Neural cell (in vitro differentiated cells): ENCODE measurements at regions not wholly inside any gene's neighbourhood (a gene's known extent, or its start where the extent isn't known, plus 50 kb on each side); places are given as distances from the start of the nearest gene placed in this dataset.

Experiments
- H2AFZ ChIP-seq: fragments of 200-600, 300-800 bp; sonication (generic), shearing (Covaris generic); 2 replicates; pipeline ENCODE4 v1.6.0; 2014; ENCODE audit warnings: low read depth, mild to moderate bottlenecking, antibody characterized with exemption, low read length, moderate library complexity
- H3F3A ChIP-seq: fragments of 200-600 bp; shearing (Covaris generic); 2 replicates; pipeline ENCODE4 v1.6.1; 2016; ENCODE audit warnings: mild to moderate bottlenecking, moderate library complexity, mixed read lengths, antibody characterized with exemption, low read length; ENCODE audit not compliant: insufficient read depth, poor library complexity, severe bottlenecking
- H3K27ac ChIP-seq: fragments of 200-600, 300-800 bp; sonication (generic), shearing (Covaris generic); 2 replicates; pipeline ENCODE4 v1.5.1; 2014; ENCODE audit warnings: mild to moderate bottlenecking, low read length, moderate library complexity
- H3K27me3 ChIP-seq: fragments of 300-800, 200-600 bp; sonication (generic), shearing (Covaris generic); 2 replicates; pipeline ENCODE4 v1.6.0; 2014; ENCODE audit warnings: mild to moderate bottlenecking, low read depth, low read length, moderate library complexity; ENCODE audit not compliant: insufficient read depth
- H3K36me3 ChIP-seq: fragments of 300-800, 200-600 bp; sonication (generic), shearing (Covaris generic); 2 replicates; pipeline ENCODE4 v1.5.1; 2014; ENCODE audit warnings: mild to moderate bottlenecking, antibody characterized with exemption, low read length, moderate library complexity; ENCODE audit not compliant: insufficient read depth
- H3K4me2 ChIP-seq: fragments of 300-800, 200-600 bp; sonication (generic), shearing (Covaris generic); 2 replicates; pipeline ENCODE4 v1.6.0; 2014; ENCODE audit warnings: mild to moderate bottlenecking, low read length
- H3K4me3 ChIP-seq: fragments of 300-800, 200-600 bp; sonication (generic), shearing (Covaris generic); 2 replicates; pipeline ENCODE4 v1.5.1; 2014; ENCODE audit warnings: mild to moderate bottlenecking, low read length, moderate library complexity
- H3K79me2 ChIP-seq: fragments of 200-600 bp; shearing (Covaris generic); replicated peaks from 2 replicates; pipeline ENCODE4 v1.6.0; 2014; ENCODE audit warnings: mild to moderate bottlenecking, low read length, moderate library complexity; ENCODE audit not compliant: insufficient read depth
- H3K9ac ChIP-seq: fragments of 300-800, 200-600 bp; sonication (generic), shearing (Covaris generic); 2 replicates; pipeline ENCODE4 v1.6.1; 2016; ENCODE audit warnings: mild to moderate bottlenecking, low read length, mixed read lengths
- H3K9me2 ChIP-seq: fragments of 200-600 bp; shearing (Covaris generic); 2 replicates; pipeline ENCODE4 v1.6.1; 2016; ENCODE audit warnings: mild to moderate bottlenecking, low read length, mixed read lengths; ENCODE audit not compliant: insufficient read depth
- H3K9me3 ChIP-seq: fragments of 200-600, 300-800 bp; sonication (generic), shearing (Covaris generic); 2 replicates; pipeline ENCODE4 v1.6.1; 2016; ENCODE audit warnings: mild to moderate bottlenecking, mixed run types, low read length, moderate library complexity, mixed read lengths
- H4K20me1 ChIP-seq: fragments of 200-600 bp; shearing (Covaris generic); 2 replicates; pipeline ENCODE4 v1.6.1; 2016; ENCODE audit warnings: mild to moderate bottlenecking, mixed run types; ENCODE audit not compliant: insufficient read depth
- EP300 ChIP-seq: fragments of 450-650 bp; conservative IDR thresholded peaks from 2 replicates; pipeline ENCODE4 v1.6.1; 2014; ENCODE audit warnings: antibody characterized with exemption, mild to moderate bottlenecking, moderate library complexity; ENCODE audit not compliant: poor library complexity, severe bottlenecking
- EZH2 ChIP-seq: fragments of 200-600, 300-800 bp; shearing (Covaris generic), sonication (generic); IDR thresholded peaks from 2 replicates; pipeline ENCODE4 v1.6.1; 2014; ENCODE audit warnings: antibody characterized with exemption, low read length, borderline replicate concordance, mild to moderate bottlenecking; ENCODE audit not compliant: insufficient read depth, poor library complexity, severe bottlenecking
- MXI1 ChIP-seq: fragments of 450-650 bp; conservative IDR thresholded peaks from 2 replicates; pipeline ENCODE4 v1.6.1; 2014; ENCODE audit warnings: antibody characterized with exemption, mild to moderate bottlenecking; ENCODE audit not compliant: poor library complexity, severe bottlenecking
- POLR2AphosphoS5 ChIP-seq: IDR thresholded peaks from 2 replicates; pipeline ENCODE4 v1.6.1; 2012
- RAD21 ChIP-seq: fragments of 450-650 bp; conservative IDR thresholded peaks from 2 replicates; pipeline ENCODE4 v1.6.1; 2014; ENCODE audit warnings: antibody characterized with exemption, mild to moderate bottlenecking, moderate library complexity
- TAF1 ChIP-seq: IDR thresholded peaks from 2 replicates; pipeline ENCODE4 v1.6.1; 2012; ENCODE audit warnings: low read depth
- TF ChIP-seq, protein P1 (sequence below): fragments of 450-650 bp; IDR thresholded peaks from 2 replicates; pipeline ENCODE4 v1.5.1; 2014; ENCODE audit warnings: antibody characterized with exemption, mild to moderate bottlenecking, moderate library complexity; ENCODE audit not compliant: poor library complexity, severe bottlenecking
- TF ChIP-seq, protein P2 (sequence below): IDR thresholded peaks from 2 replicates; pipeline ENCODE4 v1.6.1; 2012; ENCODE audit warnings: borderline replicate concordance

DNA sequence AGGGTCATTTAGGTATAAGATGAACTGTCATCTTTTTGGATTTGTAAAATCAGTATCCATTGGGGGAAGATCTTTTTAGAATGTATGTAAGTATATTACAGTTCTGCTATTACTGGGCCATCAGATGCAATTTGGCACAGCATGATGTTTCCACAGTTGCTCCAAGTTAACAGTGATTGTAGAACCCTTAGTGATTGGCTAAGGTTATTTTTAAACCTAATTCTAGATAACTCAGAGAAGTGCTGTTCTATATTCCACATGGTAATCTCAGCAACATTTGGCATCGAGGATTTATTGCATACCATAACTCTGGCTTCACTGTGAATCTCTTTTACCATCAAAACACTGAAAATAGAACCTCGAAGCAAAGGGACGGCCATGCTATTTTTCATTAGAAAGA is 215.7 kb upstream of the HAND2 start:
- TF ChIP-seq, protein P1, sequence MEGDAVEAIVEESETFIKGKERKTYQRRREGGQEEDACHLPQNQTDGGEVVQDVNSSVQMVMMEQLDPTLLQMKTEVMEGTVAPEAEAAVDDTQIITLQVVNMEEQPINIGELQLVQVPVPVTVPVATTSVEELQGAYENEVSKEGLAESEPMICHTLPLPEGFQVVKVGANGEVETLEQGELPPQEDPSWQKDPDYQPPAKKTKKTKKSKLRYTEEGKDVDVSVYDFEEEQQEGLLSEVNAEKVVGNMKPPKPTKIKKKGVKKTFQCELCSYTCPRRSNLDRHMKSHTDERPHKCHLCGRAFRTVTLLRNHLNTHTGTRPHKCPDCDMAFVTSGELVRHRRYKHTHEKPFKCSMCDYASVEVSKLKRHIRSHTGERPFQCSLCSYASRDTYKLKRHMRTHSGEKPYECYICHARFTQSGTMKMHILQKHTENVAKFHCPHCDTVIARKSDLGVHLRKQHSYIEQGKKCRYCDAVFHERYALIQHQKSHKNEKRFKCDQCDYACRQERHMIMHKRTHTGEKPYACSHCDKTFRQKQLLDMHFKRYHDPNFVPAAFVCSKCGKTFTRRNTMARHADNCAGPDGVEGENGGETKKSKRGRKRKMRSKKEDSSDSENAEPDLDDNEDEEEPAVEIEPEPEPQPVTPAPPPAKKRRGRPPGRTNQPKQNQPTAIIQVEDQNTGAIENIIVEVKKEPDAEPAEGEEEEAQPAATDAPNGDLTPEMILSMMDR: no peak
- TF ChIP-seq, protein P2, sequence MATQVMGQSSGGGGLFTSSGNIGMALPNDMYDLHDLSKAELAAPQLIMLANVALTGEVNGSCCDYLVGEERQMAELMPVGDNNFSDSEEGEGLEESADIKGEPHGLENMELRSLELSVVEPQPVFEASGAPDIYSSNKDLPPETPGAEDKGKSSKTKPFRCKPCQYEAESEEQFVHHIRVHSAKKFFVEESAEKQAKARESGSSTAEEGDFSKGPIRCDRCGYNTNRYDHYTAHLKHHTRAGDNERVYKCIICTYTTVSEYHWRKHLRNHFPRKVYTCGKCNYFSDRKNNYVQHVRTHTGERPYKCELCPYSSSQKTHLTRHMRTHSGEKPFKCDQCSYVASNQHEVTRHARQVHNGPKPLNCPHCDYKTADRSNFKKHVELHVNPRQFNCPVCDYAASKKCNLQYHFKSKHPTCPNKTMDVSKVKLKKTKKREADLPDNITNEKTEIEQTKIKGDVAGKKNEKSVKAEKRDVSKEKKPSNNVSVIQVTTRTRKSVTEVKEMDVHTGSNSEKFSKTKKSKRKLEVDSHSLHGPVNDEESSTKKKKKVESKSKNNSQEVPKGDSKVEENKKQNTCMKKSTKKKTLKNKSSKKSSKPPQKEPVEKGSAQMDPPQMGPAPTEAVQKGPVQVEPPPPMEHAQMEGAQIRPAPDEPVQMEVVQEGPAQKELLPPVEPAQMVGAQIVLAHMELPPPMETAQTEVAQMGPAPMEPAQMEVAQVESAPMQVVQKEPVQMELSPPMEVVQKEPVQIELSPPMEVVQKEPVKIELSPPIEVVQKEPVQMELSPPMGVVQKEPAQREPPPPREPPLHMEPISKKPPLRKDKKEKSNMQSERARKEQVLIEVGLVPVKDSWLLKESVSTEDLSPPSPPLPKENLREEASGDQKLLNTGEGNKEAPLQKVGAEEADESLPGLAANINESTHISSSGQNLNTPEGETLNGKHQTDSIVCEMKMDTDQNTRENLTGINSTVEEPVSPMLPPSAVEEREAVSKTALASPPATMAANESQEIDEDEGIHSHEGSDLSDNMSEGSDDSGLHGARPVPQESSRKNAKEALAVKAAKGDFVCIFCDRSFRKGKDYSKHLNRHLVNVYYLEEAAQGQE: no peak
- no peak for TF ChIP-seq TAF1
- no peak for TF ChIP-seq POLR2AphosphoS5
- Histone ChIP-seq H3K27ac (no peak overlapping the region), H3K4me3 (no peak overlapping the region), H3K9me3 (no peaks in the 10 kb centered on the region), H3K27me3 (no peaks in the 10 kb centered on the region), H3K36me3 (no peaks in the 10 kb centered on the region), H3K9me2 (no peaks in the 10 kb centered on the region), H3K4me2 (no peak overlapping the region), H4K20me1 (no peaks in the 10 kb centered on the region), H3K9ac (no peak overlapping the region), H3K79me2 (no peaks in the 10 kb centered on the region), H3F3A (no peaks in the 10 kb centered on the region), H2AFZ (no peak overlapping the region)

DNA sequence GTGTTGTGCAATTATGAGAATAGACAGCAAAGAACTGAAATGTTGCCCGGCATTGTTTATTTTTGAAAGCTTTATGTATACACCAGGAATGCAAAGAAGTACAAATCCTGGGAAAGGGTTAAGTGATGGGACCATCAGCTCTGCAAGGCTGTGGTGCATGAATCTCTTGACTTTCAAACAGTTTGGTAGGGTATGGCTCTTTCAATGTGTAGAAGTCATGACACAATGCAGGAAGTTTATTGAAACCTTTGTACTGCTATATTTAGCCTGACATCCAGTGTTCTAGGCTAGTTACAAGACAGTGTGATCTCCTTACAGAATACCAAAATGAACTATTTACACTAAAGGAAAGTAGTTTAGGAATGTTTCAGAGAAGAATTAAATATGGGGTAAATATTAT is 206.8 kb upstream of the HAND2 start:
- Histone ChIP-seq H3F3A (no peaks in the 10 kb centered on the region), H2AFZ (no peak overlapping the region), H3K36me3 (no peaks in the 10 kb centered on the region), H3K4me2 (no peak overlapping the region), H3K9ac (no peak overlapping the region), H3K27me3 (no peaks in the 10 kb centered on the region), H4K20me1 (no peaks in the 10 kb centered on the region), H3K9me2 (no peaks in the 10 kb centered on the region), H3K79me2 (no peaks in the 10 kb centered on the region), H3K27ac (no peak overlapping the region), H3K9me3 (no peaks in the 10 kb centered on the region), H3K4me3 (no peak overlapping the region)
- TF ChIP-seq TAF1: no peak
- TF ChIP-seq RAD21: no peak
- TF ChIP-seq POLR2AphosphoS5: no peak
- no peak for TF ChIP-seq EP300
- TF ChIP-seq, protein P2: no peak
- TF ChIP-seq MXI1: no peak
- TF ChIP-seq EZH2: no peak
- TF ChIP-seq, protein P1: no peak
